GM12874 (cell line): ENCODE measurements at regions not wholly inside any gene's neighbourhood (a gene's known extent, or its start where the extent isn't known, plus 50 kb on each side); places are given as distances from the start of the nearest gene placed in this dataset.

Experiments
- TF ChIP-seq, protein P1 (sequence below): IDR thresholded peaks from 2 replicates; pipeline ENCODE4 v1.5.1; 2011; ENCODE audit warnings: low read depth, mild to moderate bottlenecking, control low read depth, low read length, moderate library complexity; ENCODE audit not compliant: insufficient read depth

DNA sequence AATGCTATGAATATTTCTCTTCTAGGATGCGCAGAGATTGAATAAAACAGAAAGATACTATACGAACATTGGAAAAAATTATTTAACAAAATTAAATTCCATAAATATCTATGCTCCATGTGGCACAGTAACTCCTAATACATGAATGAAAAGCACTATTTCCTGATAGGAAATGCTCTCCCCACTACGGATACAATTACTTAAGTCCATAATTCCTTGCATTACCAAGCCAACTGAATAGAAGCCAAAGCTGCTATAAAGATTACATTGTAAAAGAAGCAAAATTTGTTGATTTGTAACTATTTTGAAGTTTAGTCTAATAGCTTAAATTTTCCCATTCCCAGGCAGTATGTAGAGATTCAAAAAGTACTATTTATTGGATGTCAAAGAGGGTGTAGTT, 61.8 kb upstream of the SNX2 start:
- TF ChIP-seq, protein P1, sequence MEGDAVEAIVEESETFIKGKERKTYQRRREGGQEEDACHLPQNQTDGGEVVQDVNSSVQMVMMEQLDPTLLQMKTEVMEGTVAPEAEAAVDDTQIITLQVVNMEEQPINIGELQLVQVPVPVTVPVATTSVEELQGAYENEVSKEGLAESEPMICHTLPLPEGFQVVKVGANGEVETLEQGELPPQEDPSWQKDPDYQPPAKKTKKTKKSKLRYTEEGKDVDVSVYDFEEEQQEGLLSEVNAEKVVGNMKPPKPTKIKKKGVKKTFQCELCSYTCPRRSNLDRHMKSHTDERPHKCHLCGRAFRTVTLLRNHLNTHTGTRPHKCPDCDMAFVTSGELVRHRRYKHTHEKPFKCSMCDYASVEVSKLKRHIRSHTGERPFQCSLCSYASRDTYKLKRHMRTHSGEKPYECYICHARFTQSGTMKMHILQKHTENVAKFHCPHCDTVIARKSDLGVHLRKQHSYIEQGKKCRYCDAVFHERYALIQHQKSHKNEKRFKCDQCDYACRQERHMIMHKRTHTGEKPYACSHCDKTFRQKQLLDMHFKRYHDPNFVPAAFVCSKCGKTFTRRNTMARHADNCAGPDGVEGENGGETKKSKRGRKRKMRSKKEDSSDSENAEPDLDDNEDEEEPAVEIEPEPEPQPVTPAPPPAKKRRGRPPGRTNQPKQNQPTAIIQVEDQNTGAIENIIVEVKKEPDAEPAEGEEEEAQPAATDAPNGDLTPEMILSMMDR = no peak

DNA sequence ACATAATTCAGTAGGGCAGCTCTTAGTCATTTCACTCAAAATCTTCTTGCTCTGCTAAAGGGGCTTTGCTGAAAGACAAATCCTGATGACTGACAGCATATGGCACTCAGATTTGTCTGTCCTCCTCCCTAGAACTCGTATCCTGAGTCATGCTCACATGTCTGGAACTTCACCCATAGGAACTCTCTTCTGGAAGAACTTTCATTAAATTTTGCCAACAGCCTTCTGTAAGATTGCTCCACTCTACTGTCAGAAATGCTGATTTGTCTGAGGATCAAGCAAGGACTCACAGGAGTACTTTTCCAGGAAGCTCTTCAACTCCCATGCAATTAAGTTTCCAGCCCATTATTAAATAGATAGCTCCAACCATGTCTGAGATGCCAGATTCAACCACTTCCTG, 59.8 kb upstream of the SNX2 start:
- TF ChIP-seq, protein P1 = no peak

DNA sequence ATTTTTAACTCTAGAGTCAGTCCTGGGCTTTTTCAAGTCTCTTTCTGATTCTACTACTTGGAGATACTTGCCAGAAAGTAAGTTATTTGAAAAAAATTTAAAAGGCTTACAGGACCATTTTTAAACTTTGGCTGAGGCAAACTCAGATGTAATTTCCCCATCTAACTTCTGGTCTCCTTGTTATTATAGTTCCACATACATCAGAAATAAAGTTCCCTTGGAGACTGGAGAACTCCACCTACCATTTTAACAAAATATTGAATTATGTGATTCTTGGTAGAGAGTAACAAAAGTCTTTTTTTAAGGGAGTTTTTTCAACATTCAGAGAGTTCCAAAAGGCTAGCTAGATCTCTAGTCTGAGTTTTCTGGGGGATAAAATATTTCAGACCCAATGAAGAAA, 56.3 kb upstream of the SNX2 start:
- TF ChIP-seq, protein P1 = no peak

DNA sequence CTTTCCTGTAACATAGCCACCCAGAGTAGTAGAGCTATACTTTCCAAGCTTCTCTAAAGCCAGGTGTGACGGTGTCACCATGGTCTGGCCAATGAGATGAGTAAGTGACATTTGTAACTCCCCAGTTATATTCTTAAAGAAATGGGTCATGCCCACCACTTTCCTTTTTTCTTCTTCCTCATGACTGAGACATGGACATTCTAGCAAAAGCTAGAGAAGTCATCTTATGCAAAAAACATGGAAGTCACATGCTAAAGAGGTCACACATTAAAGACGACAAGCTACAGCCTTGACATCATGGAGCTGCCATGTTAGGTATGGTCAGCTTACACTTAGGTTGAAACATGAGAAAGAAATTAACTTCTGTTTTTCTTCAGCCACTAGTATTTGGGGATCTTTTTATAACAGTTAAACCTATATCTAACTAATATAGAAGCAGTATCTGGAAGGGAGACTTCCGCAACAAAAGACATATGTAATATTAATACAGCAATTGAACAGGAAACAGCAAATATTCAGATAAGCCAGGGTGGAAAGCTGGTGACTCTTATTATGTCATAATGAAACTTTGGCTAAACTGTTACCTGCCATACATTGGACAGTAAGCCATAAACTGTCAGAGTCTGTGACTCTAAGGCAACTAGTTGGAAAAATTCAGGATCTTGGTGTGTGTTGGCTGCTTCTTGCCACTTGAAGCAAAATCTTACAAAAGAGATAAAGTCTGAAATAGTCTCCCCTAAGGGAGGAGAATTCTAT, 54.7 kb upstream of the SNX2 start:
- TF ChIP-seq, protein P1 = no peak

DNA sequence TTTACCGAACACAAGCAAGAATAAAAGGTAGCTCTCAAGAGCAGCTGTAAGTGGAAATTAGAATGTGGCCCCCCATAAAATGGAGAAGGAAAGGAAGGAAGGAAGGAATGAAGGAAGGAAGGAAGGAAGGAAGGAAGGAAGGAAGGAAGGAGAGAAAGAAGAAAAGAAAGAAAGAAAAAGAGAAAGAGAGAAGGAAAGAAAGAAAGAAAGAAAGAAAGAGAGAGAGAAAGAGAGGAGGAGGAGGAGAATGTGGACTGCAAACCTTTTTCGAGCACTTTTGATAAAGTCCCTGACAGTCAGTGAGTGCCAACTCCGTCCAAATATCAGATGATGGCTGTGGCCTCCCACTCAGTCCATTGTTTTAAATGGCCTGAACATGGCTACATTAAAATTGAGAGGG, 53.8 kb upstream of the SNX2 start:
- TF ChIP-seq, protein P1 = no peak

DNA sequence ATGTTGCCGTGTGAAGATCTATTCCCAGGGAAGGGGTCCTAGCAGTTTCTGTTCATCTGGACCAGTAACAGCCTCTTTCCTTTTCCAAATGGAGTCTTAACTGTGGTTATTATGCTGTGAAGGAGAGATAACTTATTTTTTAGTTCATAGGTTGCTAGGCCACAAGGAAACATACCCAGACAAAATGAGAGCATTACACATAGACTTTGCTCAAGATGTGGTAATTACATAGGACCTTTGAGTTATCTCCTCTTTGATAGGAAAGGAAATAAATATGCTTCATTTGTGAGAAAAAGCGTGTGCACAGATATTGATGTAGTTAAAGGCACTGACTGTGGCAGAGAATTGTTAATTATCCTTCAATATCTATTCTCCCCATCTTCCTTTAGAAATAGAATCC, 52.5 kb upstream of the SNX2 start:
- TF ChIP-seq, protein P1 = no peak

DNA sequence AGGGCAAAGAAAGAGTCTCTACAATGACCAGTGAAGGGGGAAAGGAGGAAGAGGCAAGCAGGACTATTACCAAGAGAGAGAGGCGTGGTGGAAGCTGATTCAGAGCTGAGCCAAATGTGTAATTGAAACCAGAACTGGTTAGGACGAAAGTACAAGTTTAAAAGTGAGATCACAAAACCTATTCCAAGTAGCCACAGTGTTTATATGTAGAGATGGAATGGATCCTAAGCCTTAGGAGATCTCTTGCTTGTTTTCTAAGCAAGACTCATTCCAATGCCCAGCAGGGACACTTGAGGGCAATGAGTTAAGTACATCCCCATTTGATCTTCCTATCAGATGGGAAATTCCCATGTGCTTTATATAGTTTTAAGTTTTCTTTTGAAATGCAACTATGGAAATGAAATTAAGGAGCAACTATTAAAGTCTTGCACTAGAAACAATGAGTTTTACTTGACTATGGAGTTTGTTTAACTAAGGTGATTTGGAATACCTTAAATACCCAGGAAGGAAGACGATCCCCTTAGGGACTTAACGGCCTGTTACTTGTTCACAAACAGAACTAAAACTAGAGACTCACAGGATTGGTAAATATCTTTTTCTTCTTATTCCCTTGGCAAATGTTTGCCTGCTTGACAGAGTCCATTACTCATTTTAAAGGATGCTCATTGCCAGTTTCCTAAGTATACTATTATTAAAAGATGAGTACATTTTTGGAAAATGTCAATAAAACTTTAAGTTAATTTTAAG, 51.1 kb upstream of the SNX2 start:
- TF ChIP-seq, protein P1 = no peak
